Endothelial cell of umbilical vein (primary cell): ENCODE measurements at regions not wholly inside any gene's neighbourhood (a gene's known extent, or its start where the extent isn't known, plus 50 kb on each side); places are given as distances from the start of the nearest gene placed in this dataset.

Source experiments
- BruUV-seq: library from RNA; stranded (reverse); fragments of 400-500 nt; replicated peaks from 2 replicates; lab custom pipeline; 2021; lab: Mats Ljungman, UMichigan
- CTCF ChIA-PET: fragments of 300-600, 350-600 bp; sonication (Branson Sonifier 250); formaldehyde crosslinking; loops from one replicate; lab custom pipeline; 2021; ENCODE audit warnings: antibody characterized with exemption, inconsistent platforms; lab: Charles Lee
- POLR2A ChIA-PET: fragments of 300-600, 350-600 bp; sonication (Branson Sonifier 250); formaldehyde crosslinking; loops from one replicate; lab custom pipeline; 2021; ENCODE audit warnings: antibody characterized with exemption, inconsistent platforms; lab: Charles Lee
- DNase-seq: peaks from one replicate; pipeline ENCODE4 v3.0.0-alpha.2; 2011; ENCODE audit warnings: low read depth, low spot score
- FAIRE-seq: peaks from 2 replicates; lab custom pipeline; 2011; peaks lifted over from hg19 to GRCh38; lab: Jason Lieb, UNC
- H2AFZ ChIP-seq: 2 replicates; pipeline ENCODE4 v1.6.0; 2012; ENCODE audit warnings: low read depth, low read length, control low read depth, inconsistent platforms
- H3K27ac ChIP-seq: 2 replicates; pipeline ENCODE4 v1.5.1; 2011; ENCODE audit warnings: low read depth, mild to moderate bottlenecking, control low read depth, low read length, moderate library complexity; ENCODE audit not compliant: insufficient read depth
- H3K27me3 ChIP-seq, 2 experiments: 2 replicates each; pipeline versions ENCODE4 v1.6.0 to v1.6.1; 2011; ENCODE audit warnings: low read length in 2 of 2, mixed read lengths in 1 of 2; ENCODE audit not compliant: control insufficient read depth in 2 of 2, insufficient read depth in 2 of 2
- H3K36me3 ChIP-seq, 2 experiments: 2 replicates in 1 of 2; 3 replicates in 1 of 2; pipeline ENCODE4 v1.5.1; 2011; ENCODE audit warnings: low read length in 2 of 2, mild to moderate bottlenecking in 1 of 2, moderate library complexity in 1 of 2; ENCODE audit not compliant: control insufficient read depth in 2 of 2, insufficient read depth in 2 of 2; ENCODE audit errors: extremely low read depth in 1 of 2
- H3K4me1 ChIP-seq: 3 replicates; pipeline ENCODE4 v1.5.1; 2011; ENCODE audit warnings: mild to moderate bottlenecking, low read length; ENCODE audit not compliant: control insufficient read depth, insufficient read depth; ENCODE audit errors: extremely low read depth
- H3K4me2 ChIP-seq: 2 replicates; pipeline ENCODE4 v1.6.1; 2011; ENCODE audit warnings: low read length, control low read depth, mixed read lengths; ENCODE audit not compliant: insufficient read depth
- H3K4me3 ChIP-seq, 3 experiments: fragments of 200-600 bp in 1 of 3; sonication (generic), shearing (Covaris generic) in 1 of 3; replicated peaks in 1 of 3; 2 replicates each; pipeline ENCODE4 v1.5.1; 2011 to 2016; ENCODE audit warnings: control low read depth in 3 of 3, low read length in 3 of 3, mild to moderate bottlenecking in 2 of 3, inconsistent platforms in 1 of 3, low read depth in 1 of 3, moderate library complexity in 1 of 3; ENCODE audit not compliant: insufficient read depth in 1 of 3
- H3K79me2 ChIP-seq: 2 replicates; pipeline ENCODE4 v1.6.0; 2012; ENCODE audit warnings: low read length, inconsistent platforms; ENCODE audit not compliant: control insufficient read depth, insufficient read depth
- H3K9ac ChIP-seq: replicated peaks from 2 replicates; pipeline ENCODE3; 2011; ENCODE audit warnings: low read length, control low read depth; ENCODE audit not compliant: insufficient read depth; ENCODE audit errors: extremely low read depth
- H3K9me1 ChIP-seq: replicated peaks from 3 replicates; pipeline ENCODE4 v1.6.0; 2011; ENCODE audit warnings: mild to moderate bottlenecking, low read length; ENCODE audit not compliant: control insufficient read depth, insufficient read depth; ENCODE audit errors: extremely low read depth
- H3K9me3 ChIP-seq: replicated peaks from 2 replicates; pipeline ENCODE4 v1.5.1; 2012; ENCODE audit warnings: low read length, inconsistent platforms; ENCODE audit not compliant: control insufficient read depth, insufficient read depth
- H4K20me1 ChIP-seq: replicated peaks from 2 replicates; pipeline ENCODE3; 2011; ENCODE audit warnings: mild to moderate bottlenecking, low read length; ENCODE audit not compliant: control insufficient read depth, insufficient read depth; ENCODE audit errors: extremely low read depth
- EZH2 ChIP-seq: IDR thresholded peaks from 2 replicates; pipeline ENCODE4 v1.6.1; 2012; ENCODE audit warnings: borderline replicate concordance, low read depth, mild to moderate bottlenecking, moderate library complexity, low read length, inconsistent platforms; ENCODE audit not compliant: severe bottlenecking
- FOS ChIP-seq: IDR thresholded peaks from 2 replicates; pipeline ENCODE4 v1.6.1; 2011; ENCODE audit warnings: mild to moderate bottlenecking, low read length, moderate library complexity, borderline replicate concordance; ENCODE audit not compliant: insufficient read depth
- POLR2A ChIP-seq: IDR thresholded peaks from 2 replicates; pipeline ENCODE4 v1.6.1; 2012; ENCODE audit warnings: low read depth, mild to moderate bottlenecking, control low read depth, low read length
- POLR2AphosphoS5 ChIP-seq: IDR thresholded peaks from 2 replicates; pipeline ENCODE4 v1.6.1; 2012; ENCODE audit warnings: low read depth, mild to moderate bottlenecking, control low read depth, low read length, moderate library complexity; ENCODE audit not compliant: insufficient read depth
- dilution Hi-C: fragments of 300-500 bp; cut with MboI; formaldehyde crosslinking; loops from one replicate; pipeline ENCODE4 v1.15.0; 2019; ENCODE audit warnings: low sequenced_read_pairs; ENCODE audit not compliant: extremely low pct_ligation_motif_present
- intact Hi-C: fragments of 100-400 bp; cut with micrococcal nuclease; formaldehyde crosslinking; loops from one replicate; pipeline ENCODE4 v1.10.0; 2022
- TF ChIP-seq, protein P1 (sequence below), 2 donors: IDR thresholded peaks; 1 replicate in 1 of 2; 2 replicates in 1 of 2; pipeline ENCODE4 v1.5.1; 2011; ENCODE audit warnings: low read length in 2 of 2, mild to moderate bottlenecking in 2 of 2, moderate library complexity in 2 of 2, control low read depth in 1 of 2, inconsistent platforms in 1 of 2, low read depth in 1 of 2; ENCODE audit not compliant: insufficient read depth in 1 of 2; ENCODE audit errors: extremely low read depth in 1 of 2
- TF ChIP-seq, protein P2 (sequence below): IDR thresholded peaks from 2 replicates; pipeline ENCODE4 v1.6.1; 2011; ENCODE audit not compliant: insufficient read depth, insufficient read length

DNA sequence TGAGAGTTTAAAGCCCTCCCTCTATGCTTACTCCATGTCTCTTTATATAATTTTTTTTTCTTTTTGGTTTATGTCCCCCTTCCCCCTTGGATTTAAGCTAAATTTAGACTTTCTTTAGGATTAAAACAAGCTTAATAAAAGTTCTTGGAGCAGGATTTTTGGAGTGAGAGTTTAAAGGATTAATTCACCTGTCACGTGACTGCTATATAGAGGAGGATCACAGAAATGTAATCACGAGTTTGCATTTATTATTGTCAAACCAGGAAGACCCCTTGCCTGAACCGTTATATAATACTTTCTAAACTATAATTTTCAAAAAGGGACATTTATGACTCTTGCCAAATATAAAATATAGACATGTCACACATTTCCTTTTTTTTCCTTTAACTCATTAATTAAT is 78.1 kb upstream of the IMMP2L start:
- CTCF ChIA-PET: no interaction called here
- Histone ChIP-seq H3K27me3 (no peaks in the 10 kb centered on the region), H4K20me1 (no peaks in the 10 kb centered on the region), H3K79me2 (no peaks in the 10 kb centered on the region), H3K4me3 (no peak overlapping the region), H3K4me2 (no peak overlapping the region), H3K9me3 (no peaks in the 10 kb centered on the region), H2AFZ (no peak overlapping the region), H3K9me1 (no peaks in the 10 kb centered on the region), H3K4me1 (no peaks in the 10 kb centered on the region), H3K9ac (no peak overlapping the region), H3K36me3 (no peaks in the 10 kb centered on the region), H3K27ac (no peak overlapping the region)
- no TSS peak for BruUV-seq
- POLR2A ChIA-PET: no interaction called here
- intact Hi-C loops: no loop called here
- no peak for TF ChIP-seq FOS
- TF ChIP-seq, protein P1, sequence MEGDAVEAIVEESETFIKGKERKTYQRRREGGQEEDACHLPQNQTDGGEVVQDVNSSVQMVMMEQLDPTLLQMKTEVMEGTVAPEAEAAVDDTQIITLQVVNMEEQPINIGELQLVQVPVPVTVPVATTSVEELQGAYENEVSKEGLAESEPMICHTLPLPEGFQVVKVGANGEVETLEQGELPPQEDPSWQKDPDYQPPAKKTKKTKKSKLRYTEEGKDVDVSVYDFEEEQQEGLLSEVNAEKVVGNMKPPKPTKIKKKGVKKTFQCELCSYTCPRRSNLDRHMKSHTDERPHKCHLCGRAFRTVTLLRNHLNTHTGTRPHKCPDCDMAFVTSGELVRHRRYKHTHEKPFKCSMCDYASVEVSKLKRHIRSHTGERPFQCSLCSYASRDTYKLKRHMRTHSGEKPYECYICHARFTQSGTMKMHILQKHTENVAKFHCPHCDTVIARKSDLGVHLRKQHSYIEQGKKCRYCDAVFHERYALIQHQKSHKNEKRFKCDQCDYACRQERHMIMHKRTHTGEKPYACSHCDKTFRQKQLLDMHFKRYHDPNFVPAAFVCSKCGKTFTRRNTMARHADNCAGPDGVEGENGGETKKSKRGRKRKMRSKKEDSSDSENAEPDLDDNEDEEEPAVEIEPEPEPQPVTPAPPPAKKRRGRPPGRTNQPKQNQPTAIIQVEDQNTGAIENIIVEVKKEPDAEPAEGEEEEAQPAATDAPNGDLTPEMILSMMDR (IDR thresholded peaks at IDR 0.05; ENCODE audit: extremely low read depth in 1 of 2, insufficient read depth in 1 of 2, low read depth in 1 of 2, low read length in 2 of 2): no peak
- TF ChIP-seq, protein P2, sequence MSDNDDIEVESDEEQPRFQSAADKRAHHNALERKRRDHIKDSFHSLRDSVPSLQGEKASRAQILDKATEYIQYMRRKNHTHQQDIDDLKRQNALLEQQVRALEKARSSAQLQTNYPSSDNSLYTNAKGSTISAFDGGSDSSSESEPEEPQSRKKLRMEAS: no peak
- no peak for TF ChIP-seq EZH2
- no peak for TF ChIP-seq POLR2AphosphoS5
- TF ChIP-seq POLR2A: no peak
- FAIRE-seq (no peak), DNase-seq (no peak)
- dilution Hi-C loops: no loop called here

DNA sequence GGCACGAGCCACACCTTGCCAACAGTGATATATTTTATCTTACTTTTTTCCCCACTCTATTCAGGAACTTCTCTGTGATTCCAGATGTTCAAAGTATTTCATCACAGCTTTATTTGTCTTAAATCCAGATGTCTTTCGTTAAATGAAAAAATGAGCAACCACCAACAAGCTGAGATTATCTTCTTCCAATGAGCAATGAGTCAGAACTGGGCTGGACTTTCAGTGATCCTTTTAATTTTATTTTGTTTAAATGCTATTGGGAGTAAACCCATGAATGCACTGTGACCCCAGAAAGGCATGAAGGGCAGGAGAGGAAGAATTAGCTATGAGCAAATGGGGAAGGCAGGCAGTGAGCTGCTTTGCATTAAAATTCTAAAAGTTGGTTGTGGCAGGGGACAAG is 77.6 kb upstream of the IMMP2L start:
- Histone ChIP-seq H3K9ac (no peak overlapping the region), H3K4me3 (no peak overlapping the region), H3K27ac (no peak overlapping the region), H3K79me2 (no peaks in the 10 kb centered on the region), H4K20me1 (no peaks in the 10 kb centered on the region), H2AFZ (no peak overlapping the region), H3K9me3 (no peaks in the 10 kb centered on the region), H3K36me3 (no peaks in the 10 kb centered on the region), H3K9me1 (no peaks in the 10 kb centered on the region), H3K4me1 (no peaks in the 10 kb centered on the region), H3K27me3 (no peaks in the 10 kb centered on the region), H3K4me2 (no peak overlapping the region)
- ChIA-PET POLR2A (no interaction called here), CTCF (no interaction called here)
- intact Hi-C loops: no loop called here
- TF ChIP-seq EZH2: no peak
- dilution Hi-C loops: no loop called here
- DNase-seq (no peak), FAIRE-seq (no peak)
- no TSS peak for BruUV-seq
